HUES64 (cell line): ENCODE measurements at regions not wholly inside any gene's neighbourhood (a gene's known extent, or its start where the extent isn't known, plus 50 kb on each side); places are given as distances from the start of the nearest gene placed in this dataset.

ENCODE experiments used
- H3K27ac ChIP-seq: 2 replicates; pipeline ENCODE4 v1.7.0; 2013; ENCODE audit warnings: low read depth, low read length, inconsistent platforms
- H3K27me3 ChIP-seq: 2 replicates; pipeline ENCODE4 v1.6.1; 2013; ENCODE audit warnings: mild to moderate bottlenecking, low read length; ENCODE audit not compliant: insufficient read depth
- H3K36me3 ChIP-seq: 2 replicates; pipeline ENCODE4 v1.6.1; 2013; ENCODE audit warnings: mild to moderate bottlenecking, low read length; ENCODE audit not compliant: insufficient read depth
- H3K4me1 ChIP-seq: 2 replicates; pipeline ENCODE4 v1.6.1; 2013; ENCODE audit warnings: mild to moderate bottlenecking, low read length, moderate library complexity; ENCODE audit not compliant: insufficient read depth
- H3K4me3 ChIP-seq: 2 replicates; pipeline ENCODE4 v1.5.1; 2013; ENCODE audit warnings: mild to moderate bottlenecking, low read length, moderate library complexity
- H3K9ac ChIP-seq: 2 replicates; pipeline ENCODE4 v1.6.1; 2013; ENCODE audit warnings: mild to moderate bottlenecking, low read depth, low read length
- H3K9me3 ChIP-seq: 2 replicates; pipeline ENCODE4 v1.6.1; 2013; ENCODE audit warnings: low read depth, low read length; ENCODE audit not compliant: insufficient read depth
- WGBS: fragments of 150-250, 120-280 bp; methylation state at CpG from one replicate; pipeline ENCODE4 v1.1.7; 2013; ENCODE audit warnings: missing lambda C conversion rate; 5-methylcytosine and 5-hydroxymethylcytosine counted together

GRCh38 chr6:76481101-76481500 is 408.6 kb upstream of the IMPG1 start:
- Histone ChIP-seq H3K4me3 (no peak overlapping the region), H3K9me3 (peaks cover 3% of the 10 kb centered on the region; the same call in 1 of the 2 replicates), H3K4me1 (peaks cover 7% of the 10 kb centered on the region), H3K36me3 (no peaks in the 10 kb centered on the region), H3K27me3 (peaks cover 8% of the 10 kb centered on the region; the same call in 1 of the 2 replicates), H3K9ac (no peak overlapping the region), H3K27ac (no peak overlapping the region)
- 40% methylated on average over 3 of the region's 3 CpGs for WGBS

- H3K9me3 ChIP-seq, result no peaks in the 10 kb centered on the region
These were observed 400.4 kb upstream of the IMPG1 start for GRCh38 chr6:76472858-76473257.

GRCh38 chr6:76466286-76466685 is 393.8 kb upstream of the IMPG1 start:
- no peaks in the 10 kb centered on the region for H3K36me3 ChIP-seq
- H3K27ac ChIP-seq, result no peak overlapping the region
- no peaks in the 10 kb centered on the region for H3K9me3 ChIP-seq
- no peak overlapping the region for H3K9ac ChIP-seq
- no peak overlapping the region for H3K4me3 ChIP-seq
- WGBS, result 86% methylated on average over 4 of the region's 4 CpGs
- H3K4me1 ChIP-seq, result peaks cover 6% of the 10 kb centered on the region; the same call in 1 of the 2 replicates
- no peaks in the 10 kb centered on the region for H3K27me3 ChIP-seq

More at GRCh38 chr6:76472858-76473257, 400.4 kb upstream of the IMPG1 start:
- Histone ChIP-seq H3K27ac (no peak overlapping the region), H3K27me3 (no peaks in the 10 kb centered on the region), H3K9ac (no peak overlapping the region), H3K4me3 (no peak overlapping the region), H3K36me3 (no peaks in the 10 kb centered on the region), H3K4me1 (no peaks in the 10 kb centered on the region)
- 90% methylated on average over 2 of the region's 2 CpGs for WGBS

- Histone ChIP-seq H3K36me3 (no peaks in the 10 kb centered on the region), H3K4me3 (no peak overlapping the region), H3K9ac (no peak overlapping the region), H3K9me3 (no peaks in the 10 kb centered on the region), H3K4me1 (peaks cover 6% of the 10 kb centered on the region; the same call in 1 of the 2 replicates), H3K27ac (no peak overlapping the region), H3K27me3 (no peaks in the 10 kb centered on the region)
These were observed 392.9 kb upstream of the IMPG1 start for GRCh38 chr6:76465410-76465809.

GRCh38 chr6:76453270-76453669 is 380.8 kb upstream of the IMPG1 start:
- Histone ChIP-seq H3K9me3 (no peaks in the 10 kb centered on the region), H3K4me1 (no peaks in the 10 kb centered on the region), H3K36me3 (no peaks in the 10 kb centered on the region), H3K9ac (no peak overlapping the region), H3K4me3 (no peak overlapping the region), H3K27ac (no peak overlapping the region), H3K27me3 (no peaks in the 10 kb centered on the region)
- 96% methylated on average over 15 of the region's 15 CpGs for WGBS

- Histone ChIP-seq H3K4me1 (no peaks in the 10 kb centered on the region), H3K4me3 (no peak overlapping the region), H3K9ac (no peak overlapping the region), H3K27me3 (no peaks in the 10 kb centered on the region), H3K36me3 (no peaks in the 10 kb centered on the region), H3K27ac (no peak overlapping the region), H3K9me3 (no peaks in the 10 kb centered on the region)
- WGBS, result 91% methylated on average over 20 of the region's 20 CpGs
These were observed 379.7 kb upstream of the IMPG1 start for GRCh38 chr6:76451926-76452709.

GRCh38 chr6:76448109-76448508 is 375.6 kb upstream of the IMPG1 start:
- no peak overlapping the region for H3K9ac ChIP-seq
- H3K36me3 ChIP-seq, result no peaks in the 10 kb centered on the region
- H3K9me3 ChIP-seq, result no peaks in the 10 kb centered on the region
- no CpG with 5 or more reads among the region's 1 CpG for WGBS
- no peak overlapping the region for H3K4me3 ChIP-seq
- no peaks in the 10 kb centered on the region for H3K27me3 ChIP-seq
- H3K27ac ChIP-seq, result no peak overlapping the region
- no peaks in the 10 kb centered on the region for H3K4me1 ChIP-seq

- Histone ChIP-seq H3K4me1 (peaks cover 14% of the 10 kb centered on the region), H3K9ac (no peak overlapping the region), H3K4me3 (no peak overlapping the region), H3K9me3 (no peaks in the 10 kb centered on the region), H3K27ac (peak overlapping the region; percentile 46; the same call in 1 of the 2 replicates), H3K27me3 (no peaks in the 10 kb centered on the region), H3K36me3 (no peaks in the 10 kb centered on the region)
- WGBS, result 92% methylated on average over 3 of the region's 3 CpGs
These were observed 369.4 kb upstream of the IMPG1 start for GRCh38 chr6:76441875-76442274.

GRCh38 chr6:76439811-76440210 is 367.3 kb upstream of the IMPG1 start:
- H3K9ac ChIP-seq, result no peak overlapping the region
- peak overlapping the region; percentile 48; the same call in 1 of the 2 replicates for H3K27ac ChIP-seq
- H3K9me3 ChIP-seq, result no peaks in the 10 kb centered on the region
- 69% methylated on average over 2 of the region's 2 CpGs for WGBS
- no peak overlapping the region for H3K4me3 ChIP-seq
- H3K4me1 ChIP-seq, result peaks cover 14% of the 10 kb centered on the region
- no peaks in the 10 kb centered on the region for H3K36me3 ChIP-seq
- H3K27me3 ChIP-seq, result no peaks in the 10 kb centered on the region

- H3K27ac ChIP-seq, result no peak overlapping the region
- WGBS, result no CpG with 5 or more reads among the region's 1 CpG
- H3K9me3 ChIP-seq, result no peaks in the 10 kb centered on the region
- no peak overlapping the region for H3K9ac ChIP-seq
- no peaks in the 10 kb centered on the region for H3K27me3 ChIP-seq
- H3K4me3 ChIP-seq, result no peak overlapping the region
- peaks cover 14% of the 10 kb centered on the region for H3K4me1 ChIP-seq
- no peaks in the 10 kb centered on the region for H3K36me3 ChIP-seq
These were observed 366.3 kb upstream of the IMPG1 start for GRCh38 chr6:76438768-76439167.

- Histone ChIP-seq H3K27ac (no peak overlapping the region), H3K4me3 (no peak overlapping the region), H3K36me3 (no peaks in the 10 kb centered on the region), H3K4me1 (peaks cover 10% of the 10 kb centered on the region), H3K27me3 (no peaks in the 10 kb centered on the region), H3K9me3 (no peaks in the 10 kb centered on the region), H3K9ac (no peak overlapping the region)
- 90% methylated on average over 1 of the region's 1 CpG for WGBS
These were observed 362.7 kb upstream of the IMPG1 start for GRCh38 chr6:76435174-76435573.
